Psoas muscle (tissue), 7 donors: ENCODE measurements at regions not wholly inside any gene's neighbourhood (a gene's known extent, or its start where the extent isn't known, plus 50 kb on each side); places are given as distances from the start of the nearest gene placed in this dataset.

Source experiments
- ATAC-seq, 4 donors: fragments of 200-7000 bp; cut with Tn5 transposase; one replicate each; pipeline ENCODE4 v1.9.1; 2020; ENCODE audit warnings: moderate library complexity in 3 of 4, mild to moderate bottlenecking in 2 of 4
- DNase-seq, 2 donors: peaks; one replicate each; pipeline ENCODE4 v3.0.0-alpha.2; 2020
- H3K27ac ChIP-seq: fragments of 200-600 bp; one replicate; pipeline ENCODE4 v1.8.0; 2022
- H3K27me3 ChIP-seq, 3 donors: fragments of 200-600 bp in 1 of 3; one replicate each; pipeline versions ENCODE4 v1.6.1 to v1.8.0; 2013 to 2022; ENCODE audit warnings: low read length in 2 of 3, mild to moderate bottlenecking in 2 of 3, moderate library complexity in 1 of 3; ENCODE audit not compliant: insufficient read depth in 3 of 3
- H3K36me3 ChIP-seq, 2 donors: fragments of 200-600 bp in 1 of 2; one replicate each; pipeline versions ENCODE4 v1.6.1 to v1.8.0; 2013 to 2022; ENCODE audit warnings: low read depth in 1 of 2, mild to moderate bottlenecking in 1 of 2, moderate library complexity in 1 of 2; ENCODE audit not compliant: insufficient read depth in 1 of 2
- H3K4me1 ChIP-seq: fragments of 200-600 bp; one replicate; pipeline ENCODE4 v1.8.0; 2022
- H3K4me3 ChIP-seq: fragments of 200-600 bp; one replicate; pipeline ENCODE4 v1.8.0; 2022; ENCODE audit warnings: mild to moderate bottlenecking
- H3K9me3 ChIP-seq: fragments of 200-600 bp; one replicate; pipeline ENCODE4 v1.8.0; 2022
- CTCF ChIP-seq: fragments of 200-600 bp; IDR thresholded peaks from one replicate; pipeline ENCODE4 v1.8.0; 2022; ENCODE audit warnings: antibody characterized with exemption
- WGBS, 3 donors: extraction: QIAGEN DNeasy Blood & Tissue Kit; methylation state at CpG; one replicate each; pipeline versions ENCODE4 v1.1.6 to v1.1.7; 2013; 5-methylcytosine and 5-hydroxymethylcytosine counted together
- intact Hi-C, 2 donors: fragments of 100-400 bp; cut with DNase I; formaldehyde crosslinking; loops; one replicate each; pipeline versions ENCODE4 v1.11.0 to v1.14.2; 2022
- donor health status: healthy with polysubstance abuse.
- donor health status: DM: no; HTN: no; CAD: no; lungs with moderate emphysema.
- donor health status: Bipolar disorder and iron deficiency.
- donor health status: healthy.
- donor health status: DM: yes; HTN: yes; CAD: no.
- donor health status: DM: no; HTN: no; CAD: no.
- donor health status: DM: yes; HTN: yes; CAD: no.

- peak in 1 of 4 donors; percentile 41 for ATAC-seq
These were observed 472.8 kb downstream of the CCDC171 start for GRCh38 chr9:16025627-16026026.

GRCh38 chr9:16026886-16027285 lies 474.0 kb downstream of the CCDC171 start:
- H3K4me1 ChIP-seq = no peaks in the 10 kb centered on the region
- no peak for TF ChIP-seq CTCF
- DNase-seq = no peak
- intact Hi-C loops = no loop called here
- H3K27ac ChIP-seq = no peak overlapping the region
- H3K27me3 ChIP-seq = peaks cover 0 to 1% (median 0%) of the 10 kb centered on the region in 3 donors
- H3K4me3 ChIP-seq = no peak overlapping the region
- H3K36me3 ChIP-seq = no peaks in the 10 kb centered on the region
- WGBS, 3 donors = 85 to 89% (median 88%) methylated on average over 2 of the region's 2 CpGs
- no peak for ATAC-seq
- no peaks in the 10 kb centered on the region for H3K9me3 ChIP-seq

More at GRCh38 chr9:16025627-16026026, 472.8 kb downstream of the CCDC171 start:
- peaks cover 0 to 1% (median 0%) of the 10 kb centered on the region in 3 donors for H3K27me3 ChIP-seq
- intact Hi-C loops = no loop called here
- TF ChIP-seq CTCF = no peak
- H3K9me3 ChIP-seq = no peaks in the 10 kb centered on the region
- no peak overlapping the region for H3K4me3 ChIP-seq
- no peaks in the 10 kb centered on the region for H3K4me1 ChIP-seq
- no peak overlapping the region for H3K27ac ChIP-seq
- 88 to 93% (median 92%) methylated on average over 2 of the region's 2 CpGs for WGBS, 3 donors
- no peaks in the 10 kb centered on the region for H3K36me3 ChIP-seq
- no peak for DNase-seq

- no peaks in the 10 kb centered on the region for H3K9me3 ChIP-seq
- no peak for DNase-seq
- WGBS, 3 donors = 11 to 39% (median 11%) methylated on average over 2 of the region's 2 CpGs
- no peak for TF ChIP-seq CTCF
- H3K27ac ChIP-seq = no peak overlapping the region
- no peaks in the 10 kb centered on the region for H3K4me1 ChIP-seq
- ATAC-seq = no peak
- H3K36me3 ChIP-seq = no peaks in the 10 kb centered on the region
- intact Hi-C loops = no loop called here
- peaks cover 0 to 1% (median 0%) of the 10 kb centered on the region in 3 donors for H3K27me3 ChIP-seq
- no peak overlapping the region for H3K4me3 ChIP-seq
These were observed 475.7 kb downstream of the CCDC171 start for GRCh38 chr9:16028548-16028947.

GRCh38 chr9:16029046-16029615 lies 476.3 kb downstream of the CCDC171 start:
- H3K9me3 ChIP-seq = no peaks in the 10 kb centered on the region
- intact Hi-C loops = no loop called here
- 85 to 87% (median 86%) methylated on average over 7 of the region's 7 CpGs for WGBS, 3 donors
- DNase-seq (no peak), ATAC-seq (no peak)
- no peak overlapping the region for H3K4me3 ChIP-seq
- no peak overlapping the region for H3K27ac ChIP-seq
- peaks cover 0 to 1% (median 0%) of the 10 kb centered on the region in 3 donors for H3K27me3 ChIP-seq
- no peak for TF ChIP-seq CTCF
- H3K4me1 ChIP-seq = no peaks in the 10 kb centered on the region
- no peaks in the 10 kb centered on the region for H3K36me3 ChIP-seq

GRCh38 chr9:16029796-16030363 lies 477.0 kb downstream of the CCDC171 start:
- WGBS, 3 donors = 96 to 98% (median 98%) methylated on average over 3 of the region's 3 CpGs
- no peak overlapping the region for H3K4me3 ChIP-seq
- H3K27me3 ChIP-seq = peaks cover 0 to 1% (median 0%) of the 10 kb centered on the region in 3 donors
- no peaks in the 10 kb centered on the region for H3K9me3 ChIP-seq
- DNase-seq = no peak
- H3K4me1 ChIP-seq = no peaks in the 10 kb centered on the region
- no peaks in the 10 kb centered on the region for H3K36me3 ChIP-seq
- TF ChIP-seq CTCF = no peak
- no peak overlapping the region for H3K27ac ChIP-seq
- intact Hi-C loops = no loop called here
- no peak for ATAC-seq
